HEK293 (cell line): ENCODE measurements at regions not wholly inside any gene's neighbourhood (a gene's known extent, or its start where the extent isn't known, plus 50 kb on each side); places are given as distances from the start of the nearest gene placed in this dataset.

Experiments used
- CTCF ChIA-PET: fragments of 350-600 bp; formaldehyde crosslinking; extraction: SDS; loops from one replicate; lab custom pipeline; 2021; ENCODE audit warnings: antibody characterized with exemption; lab: Yijun Ruan, JAX
- POLR2A ChIA-PET: fragments of 300-600 bp; formaldehyde crosslinking; extraction: SDS; loops from one replicate; lab custom pipeline; 2020; ENCODE audit warnings: antibody characterized with exemption, inconsistent platforms; lab: Yijun Ruan, JAX
- H3K27ac ChIP-seq: fragments of 200-500 bp; sonication (Bioruptor generic); 2 replicates; pipeline ENCODE4 v1.5.1; 2014; ENCODE audit warnings: low read depth, low read length, control low read depth, inconsistent platforms; ENCODE audit errors: extremely low read depth
- H3K36me3 ChIP-seq, 2 experiments: fragments of 200-500 bp in 1 of 2; sonication (Bioruptor generic) in 1 of 2; 1 replicate in 1 of 2; 2 replicates in 1 of 2; pipeline ENCODE4 v1.5.1; 2014 to 2017; ENCODE audit warnings: inconsistent platforms in 2 of 2, low read length in 2 of 2; ENCODE audit not compliant: control insufficient read depth in 2 of 2, insufficient read depth in 1 of 2
- H3K4me1 ChIP-seq: fragments of 200-500 bp; sonication (Bioruptor generic); 2 replicates; pipeline ENCODE4 v1.5.1; 2014; ENCODE audit warnings: mild to moderate bottlenecking, low read length, inconsistent platforms; ENCODE audit not compliant: control insufficient read depth, insufficient read depth
- H3K4me3 ChIP-seq: 2 replicates; pipeline ENCODE4 v1.5.1; 2011; ENCODE audit warnings: low read depth, mild to moderate bottlenecking, control low read depth, low read length, moderate library complexity
- H3K9me3 ChIP-seq: fragments of 200-500 bp; sonication (Bioruptor generic); 2 replicates; pipeline ENCODE4 v1.5.1; 2014; ENCODE audit warnings: low read depth, low read length, inconsistent platforms; ENCODE audit not compliant: control insufficient read depth, insufficient read depth
- MEIS1 ChIP-seq: sonication (generic); formaldehyde crosslinking; IDR thresholded peaks from 2 replicates; pipeline ENCODE4 v1.8.1; 2022; ENCODE audit warnings: missing genetic modification reagents, mild to moderate bottlenecking, borderline replicate concordance
- PATZ1 ChIP-seq: fragments of 450-650 bp; formaldehyde crosslinking; IDR thresholded peaks from 2 replicates; pipeline ENCODE4 v1.5.1; 2016; ENCODE audit warnings: missing biosample characterization, missing genetic modification characterization
- PRDM1 ChIP-seq: fragments of 450-650 bp; formaldehyde crosslinking; IDR thresholded peaks from 2 replicates; pipeline ENCODE4; 2016; ENCODE audit warnings: missing biosample characterization, missing genetic modification characterization
- ZBTB44 ChIP-seq: fragments of 450-650 bp; IDR thresholded peaks from 2 replicates; pipeline ENCODE4 v1.5.1; 2018; ENCODE audit warnings: missing biosample characterization, mild to moderate bottlenecking, missing genetic modification characterization
- ZBTB48 ChIP-seq: fragments of 450-650 bp; formaldehyde crosslinking; IDR thresholded peaks from 2 replicates; pipeline ENCODE4 v1.5.1; 2016; ENCODE audit warnings: missing biosample characterization, missing genetic modification characterization
- ZFHX2 ChIP-seq: fragments of 450-650 bp; formaldehyde crosslinking; conservative IDR thresholded peaks from 2 replicates; pipeline ENCODE4 v1.5.1; 2016; ENCODE audit warnings: missing biosample characterization, missing genetic modification characterization
- ZFP37 ChIP-seq: fragments of 450-650 bp; formaldehyde crosslinking; IDR thresholded peaks from 2 replicates; pipeline ENCODE4 v1.5.1; 2016; ENCODE audit warnings: missing biosample characterization, missing genetic modification characterization
- ZFP41 ChIP-seq: fragments of 450-650 bp; formaldehyde crosslinking; IDR thresholded peaks from 2 replicates; pipeline ENCODE4 v1.5.1; 2016; ENCODE audit warnings: missing biosample characterization, missing genetic modification characterization, borderline replicate concordance
- ZIC2 ChIP-seq: fragments of 450-650 bp; formaldehyde crosslinking; IDR thresholded peaks from 2 replicates; pipeline ENCODE4 v1.5.1; 2016; ENCODE audit warnings: missing biosample characterization, missing genetic modification characterization
- ZNF133 ChIP-seq: fragments of 450-650 bp; formaldehyde crosslinking; IDR thresholded peaks from 2 replicates; pipeline ENCODE4 v1.5.1; 2016; ENCODE audit warnings: missing biosample characterization, missing genetic modification characterization
- ZNF18 ChIP-seq: fragments of 450-650 bp; formaldehyde crosslinking; IDR thresholded peaks from 2 replicates; pipeline ENCODE4 v1.5.1; 2016; ENCODE audit warnings: missing biosample characterization, missing genetic modification characterization
- ZNF26 ChIP-seq: fragments of 450-650 bp; formaldehyde crosslinking; IDR thresholded peaks from 2 replicates; pipeline ENCODE4 v1.5.1; 2016; ENCODE audit warnings: missing biosample characterization, missing genetic modification characterization
- ZNF391 ChIP-seq: fragments of 450-650 bp; formaldehyde crosslinking; IDR thresholded peaks from 2 replicates; pipeline ENCODE4 v1.5.1; 2016; ENCODE audit warnings: low read depth, missing biosample characterization, missing genetic modification characterization, borderline replicate concordance
- ZNF404 ChIP-seq: fragments of 450-650 bp; formaldehyde crosslinking; IDR thresholded peaks from 2 replicates; pipeline ENCODE4 v1.5.1; 2017; ENCODE audit warnings: missing biosample characterization, missing genetic modification characterization
- ZNF645 ChIP-seq: fragments of 450-650 bp; formaldehyde crosslinking; IDR thresholded peaks from 2 replicates; pipeline ENCODE4; 2016; ENCODE audit warnings: missing biosample characterization, missing genetic modification characterization
- ZNF777 ChIP-seq: fragments of 450-650 bp; formaldehyde crosslinking; IDR thresholded peaks from 2 replicates; pipeline ENCODE4 v1.5.1; 2017; ENCODE audit warnings: missing biosample characterization, missing genetic modification characterization, borderline replicate concordance
- ZNF791 ChIP-seq: fragments of 450-650 bp; formaldehyde crosslinking; IDR thresholded peaks from 2 replicates; pipeline ENCODE4 v1.5.1; 2016; ENCODE audit warnings: missing biosample characterization, missing genetic modification characterization

GRCh38 chr21:16117851-16118590 is 388.2 kb downstream of the USP25 start:
- ChIA-PET CTCF (no interaction called here), POLR2A (no interaction called here)
- Histone ChIP-seq H3K27ac (no peak overlapping the region), H3K9me3 (no peaks in the 10 kb centered on the region), H3K4me1 (peaks cover 4% of the 10 kb centered on the region), H3K4me3 (no peak overlapping the region)
- no peak for TF ChIP-seq ZFP41 (tag by site-specific recombination)
- no peak for TF ChIP-seq ZFHX2
- no peak for TF ChIP-seq ZNF133 (tag by site-specific recombination)
- TF ChIP-seq ZIC2 (tag by site-specific recombination): no peak
- TF ChIP-seq PATZ1 (tag by site-specific recombination): no peak
- TF ChIP-seq MEIS1 (CRISPR knock-in tag): no peak
- no peak for TF ChIP-seq PRDM1 (tag by site-specific recombination)
- no peak for TF ChIP-seq ZBTB48 (tag by site-specific recombination)
- TF ChIP-seq ZNF404 (tag by site-specific recombination): no peak
- no peak for TF ChIP-seq ZNF391
- no peak for TF ChIP-seq ZNF645 (tag by site-specific recombination)
- TF ChIP-seq ZNF791 (tag by site-specific recombination): no peak
- TF ChIP-seq ZNF777 (tag by site-specific recombination): no peak
- no peak for TF ChIP-seq ZNF26 (tag by site-specific recombination)
- no peak for TF ChIP-seq ZNF18 (tag by site-specific recombination)
- TF ChIP-seq, all 188 proteins: peak for 0
- H3K36me3 ChIP-seq: no peaks in the 10 kb centered on the region

- Histone ChIP-seq H3K27ac (0 out of 2 replicates have a peak overlapping the region, but pooled peaks have one; percentile 2), H3K4me3 (no peak overlapping the region), H3K36me3 (no peaks in the 10 kb centered on the region), H3K4me1 (peaks cover 16% of the 10 kb centered on the region), H3K9me3 (no peaks in the 10 kb centered on the region)
- POLR2A ChIA-PET: no interaction called here
- CTCF ChIA-PET: no interaction called here
- no peak for TF ChIP-seq ZFP37
- TF ChIP-seq ZBTB44: peak; percentile 70
These were observed 394.8 kb downstream of the USP25 start for GRCh38 chr21:16124378-16125138.
